ENCODE measurements at regions not wholly inside any gene's neighbourhood (a gene's known extent, or its start where the extent isn't known, plus 50 kb on each side); places are given as distances from the start of the nearest gene placed in this dataset.

GRCh38 chr6:14711056-14711703 lies 534.7 kb upstream of the JARID2 start:
- H4K20me1 ChIP-seq (ENCODE audit: control insufficient read depth, insufficient read depth): no peaks in the 10 kb centered on the region; the same call in 1 of the 2 replicates
- FAIRE-seq (peak; percentile 13), ATAC-seq (peak; percentile 95), DNase-seq (ENCODE audit: low read depth, low spot score) (no peak)
- WGBS (ENCODE audit: insufficient coverage, insufficient replicate concordance, low lambda C conversion rate, missing lambda C conversion rate): 0% methylated on average over 3 of the region's 3 CpGs
- TF ChIP-seq POU2F2 (IDR thresholded peaks at IDR 0.05; ENCODE audit: borderline replicate concordance, low read depth, low read length): no peak
- TF ChIP-seq SMC3 (IDR thresholded peaks at IDR 0.05; ENCODE audit: borderline replicate concordance, low read length): peak; percentile 58; the same call in 1 of the 2 replicates
- no peak for TF ChIP-seq BCL3 (IDR thresholded peaks at IDR 0.05; ENCODE audit: borderline replicate concordance, insufficient read depth, low read depth, low read length, poor library complexity, severe bottlenecking)
- TF ChIP-seq MEF2B (IDR thresholded peaks at IDR 0.05; ENCODE audit: partially characterized antibody, poor library complexity, severe bottlenecking): peak; percentile 11
- no peak for TF ChIP-seq TAF1 (IDR thresholded peaks at IDR 0.05; ENCODE audit: borderline replicate concordance, low read depth, low read length)
- no peak for TF ChIP-seq ZBED1 (IDR thresholded peaks at IDR 0.05; ENCODE audit: borderline replicate concordance)
- TF ChIP-seq RAD21 (IDR thresholded peaks at IDR 0.05; ENCODE audit: insufficient read depth, low read depth, low read length): peak; percentile 63
- TF ChIP-seq, protein P1, sequence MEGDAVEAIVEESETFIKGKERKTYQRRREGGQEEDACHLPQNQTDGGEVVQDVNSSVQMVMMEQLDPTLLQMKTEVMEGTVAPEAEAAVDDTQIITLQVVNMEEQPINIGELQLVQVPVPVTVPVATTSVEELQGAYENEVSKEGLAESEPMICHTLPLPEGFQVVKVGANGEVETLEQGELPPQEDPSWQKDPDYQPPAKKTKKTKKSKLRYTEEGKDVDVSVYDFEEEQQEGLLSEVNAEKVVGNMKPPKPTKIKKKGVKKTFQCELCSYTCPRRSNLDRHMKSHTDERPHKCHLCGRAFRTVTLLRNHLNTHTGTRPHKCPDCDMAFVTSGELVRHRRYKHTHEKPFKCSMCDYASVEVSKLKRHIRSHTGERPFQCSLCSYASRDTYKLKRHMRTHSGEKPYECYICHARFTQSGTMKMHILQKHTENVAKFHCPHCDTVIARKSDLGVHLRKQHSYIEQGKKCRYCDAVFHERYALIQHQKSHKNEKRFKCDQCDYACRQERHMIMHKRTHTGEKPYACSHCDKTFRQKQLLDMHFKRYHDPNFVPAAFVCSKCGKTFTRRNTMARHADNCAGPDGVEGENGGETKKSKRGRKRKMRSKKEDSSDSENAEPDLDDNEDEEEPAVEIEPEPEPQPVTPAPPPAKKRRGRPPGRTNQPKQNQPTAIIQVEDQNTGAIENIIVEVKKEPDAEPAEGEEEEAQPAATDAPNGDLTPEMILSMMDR (IDR thresholded peaks at IDR 0.05 in 2 of 3, conservative IDR thresholded peaks at IDR 0.05 in 1 of 3; ENCODE audit: control insufficient read depth in 2 of 3, extremely low read depth in 1 of 3, insufficient read depth in 1 of 3, low read depth in 3 of 3, low read length in 3 of 3): peak; percentile 63 to 77 (median 71)
- peak; percentile 45; the same call in 1 of the 2 replicates for TF ChIP-seq YY1 (IDR thresholded peaks at IDR 0.05; ENCODE audit: low read depth, low read length)
- ChIA-PET RAD21 (ENCODE audit: unreplicated experiment) (interaction anchor here (0.8 to 1.3 kb wide), 8 partner anchors 10 to 582 kb away, joined by 3 to 6 read pairs (median 4); no protein-coding TSS in a partner anchor), SMC1A (ENCODE audit: uncharacterized antibody, unreplicated experiment) (interaction anchor here (0.5 to 2.2 kb wide), 18 partner anchors 10 to 501 kb away, joined by 3 to 12 read pairs (median 4); no protein-coding TSS in a partner anchor), POLR2A (interaction anchor here (0.6 kb wide), 1 partner anchor 10 kb away, joined by 3 read pairs; no protein-coding TSS in a partner anchor), CTCF (interaction anchor here (0.6 to 2.2 kb wide), 27 partner anchors 9 to 914 kb away, joined by 3 to 13 read pairs (median 4); no protein-coding TSS in a partner anchor)
- no TSS peak for BruUV-seq (replicated peaks)
- H3K9me3 ChIP-seq (replicated peaks; ENCODE audit: control insufficient read depth, insufficient read depth, low read length): no peaks in the 10 kb centered on the region
- no peaks in the 10 kb centered on the region for H3K27me3 ChIP-seq (replicated peaks in 1 of 2; ENCODE audit: control insufficient read depth in 2 of 2, insufficient read depth in 2 of 2, low read length in 1 of 2)
- H3K4me3 ChIP-seq: no peak overlapping the region
- no peaks in the 10 kb centered on the region for H3K4me1 ChIP-seq (ENCODE audit: control insufficient read depth, insufficient read depth, low read length)
- H2AFZ ChIP-seq (ENCODE audit: control insufficient read depth, low read depth, low read length): no peak overlapping the region
- H3K79me2 ChIP-seq (ENCODE audit: control insufficient read depth, insufficient read depth, low read length): no peaks in the 10 kb centered on the region
- no peak overlapping the region for H3K27ac ChIP-seq (ENCODE audit: control insufficient read depth, insufficient read depth)
- H3K36me3 ChIP-seq (ENCODE audit: control insufficient read depth in 2 of 2, insufficient read depth in 2 of 2, low read length in 1 of 2): no peaks in the 10 kb centered on the region
- no peak overlapping the region for H3K9ac ChIP-seq (ENCODE audit: control insufficient read depth, insufficient read depth, low read length)
- in situ Hi-C loops (cut with MboI): no loop called here
- intact Hi-C loops (cut with micrococcal nuclease; ENCODE audit: unreplicated experiment): loop anchor here (2.0 kb wide), 1 partner anchor 500 kb away; no protein-coding TSS in a partner anchor
- H3K4me2 ChIP-seq (ENCODE audit: control insufficient read depth, insufficient read depth): no peak overlapping the region

Measured in GM12878 (cell line).